GM13976 (cell line): ENCODE measurements at regions not wholly inside any gene's neighbourhood (a gene's known extent, or its start where the extent isn't known, plus 50 kb on each side); places are given as distances from the start of the nearest gene placed in this dataset.

Source experiments
- DNase-seq: peaks from one replicate; pipeline ENCODE4 v3.0.0; 2012; ENCODE audit warnings: low spot score
- in situ Hi-C: fragments of 300-500 bp; cut with MboI; formaldehyde crosslinking; loops from one replicate; pipeline ENCODE4 v1.12.0; 2022; ENCODE audit warnings: low sequenced_read_pairs, mixed read lengths, inconsistent platforms; ENCODE audit not compliant: unreplicated experiment
- TF ChIP-seq, protein P1 (sequence below): IDR thresholded peaks from 2 replicates; pipeline ENCODE4 v1.5.1; 2012; ENCODE audit warnings: borderline replicate concordance, mild to moderate bottlenecking; ENCODE audit not compliant: insufficient read depth; ENCODE audit errors: extremely low read depth, missing control alignments, control extremely low read depth

DNA sequence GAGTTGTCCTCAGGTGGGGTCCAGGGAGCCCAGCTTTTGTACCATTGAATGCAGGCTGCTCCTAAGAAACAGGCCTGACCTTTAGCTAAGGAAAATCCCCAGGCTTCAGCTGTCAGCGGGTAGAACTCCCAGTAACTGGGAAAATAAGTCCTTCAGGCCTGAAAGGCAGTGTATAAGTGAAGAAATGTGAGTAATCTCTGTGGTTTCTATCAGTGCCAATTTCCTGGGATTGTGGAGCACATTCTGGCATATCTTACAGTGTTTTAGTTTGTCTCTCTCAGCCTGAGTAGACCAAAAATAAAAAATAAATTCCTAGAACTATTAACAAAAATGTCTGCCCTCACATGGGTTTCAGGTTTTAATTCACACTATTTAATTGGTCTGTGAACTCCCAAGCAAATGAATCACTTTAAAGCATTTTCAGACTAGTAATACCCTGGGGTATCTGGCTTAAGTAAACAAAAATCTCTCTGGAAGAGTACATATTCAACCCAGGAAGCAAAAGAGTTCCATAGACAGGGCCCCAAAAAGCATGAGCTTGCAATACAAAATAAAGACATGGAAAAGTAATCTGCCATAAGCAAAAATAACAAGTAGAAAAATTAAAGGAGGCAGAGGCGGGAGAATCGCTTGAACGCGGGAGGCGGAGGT lies 566.2 kb upstream of the NOX3 start:
- no peak for DNase-seq
- in situ Hi-C loops: no loop called here
- TF ChIP-seq, protein P1, sequence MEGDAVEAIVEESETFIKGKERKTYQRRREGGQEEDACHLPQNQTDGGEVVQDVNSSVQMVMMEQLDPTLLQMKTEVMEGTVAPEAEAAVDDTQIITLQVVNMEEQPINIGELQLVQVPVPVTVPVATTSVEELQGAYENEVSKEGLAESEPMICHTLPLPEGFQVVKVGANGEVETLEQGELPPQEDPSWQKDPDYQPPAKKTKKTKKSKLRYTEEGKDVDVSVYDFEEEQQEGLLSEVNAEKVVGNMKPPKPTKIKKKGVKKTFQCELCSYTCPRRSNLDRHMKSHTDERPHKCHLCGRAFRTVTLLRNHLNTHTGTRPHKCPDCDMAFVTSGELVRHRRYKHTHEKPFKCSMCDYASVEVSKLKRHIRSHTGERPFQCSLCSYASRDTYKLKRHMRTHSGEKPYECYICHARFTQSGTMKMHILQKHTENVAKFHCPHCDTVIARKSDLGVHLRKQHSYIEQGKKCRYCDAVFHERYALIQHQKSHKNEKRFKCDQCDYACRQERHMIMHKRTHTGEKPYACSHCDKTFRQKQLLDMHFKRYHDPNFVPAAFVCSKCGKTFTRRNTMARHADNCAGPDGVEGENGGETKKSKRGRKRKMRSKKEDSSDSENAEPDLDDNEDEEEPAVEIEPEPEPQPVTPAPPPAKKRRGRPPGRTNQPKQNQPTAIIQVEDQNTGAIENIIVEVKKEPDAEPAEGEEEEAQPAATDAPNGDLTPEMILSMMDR: no peak

DNA sequence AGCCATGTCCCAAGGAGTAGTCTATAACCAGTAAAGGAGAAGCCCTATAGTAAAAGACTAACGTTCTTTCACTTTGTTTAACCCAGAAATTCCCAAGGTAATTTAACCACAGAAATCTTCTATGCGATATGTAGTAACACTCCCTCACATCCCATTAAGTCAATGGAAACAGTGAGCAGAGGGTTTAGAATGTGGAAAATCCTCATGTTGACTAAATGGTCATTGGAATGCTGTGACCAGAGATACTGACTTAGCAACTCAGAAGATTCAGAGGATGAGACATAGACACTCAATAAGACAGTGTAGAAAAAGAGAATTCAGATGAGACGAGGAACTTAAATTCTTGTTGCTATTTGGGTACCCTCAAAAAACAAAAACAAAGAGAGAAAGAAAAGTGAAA lies 562.2 kb upstream of the NOX3 start:
- TF ChIP-seq, protein P1: no peak
- no peak for DNase-seq
- in situ Hi-C loops: no loop called here

DNA sequence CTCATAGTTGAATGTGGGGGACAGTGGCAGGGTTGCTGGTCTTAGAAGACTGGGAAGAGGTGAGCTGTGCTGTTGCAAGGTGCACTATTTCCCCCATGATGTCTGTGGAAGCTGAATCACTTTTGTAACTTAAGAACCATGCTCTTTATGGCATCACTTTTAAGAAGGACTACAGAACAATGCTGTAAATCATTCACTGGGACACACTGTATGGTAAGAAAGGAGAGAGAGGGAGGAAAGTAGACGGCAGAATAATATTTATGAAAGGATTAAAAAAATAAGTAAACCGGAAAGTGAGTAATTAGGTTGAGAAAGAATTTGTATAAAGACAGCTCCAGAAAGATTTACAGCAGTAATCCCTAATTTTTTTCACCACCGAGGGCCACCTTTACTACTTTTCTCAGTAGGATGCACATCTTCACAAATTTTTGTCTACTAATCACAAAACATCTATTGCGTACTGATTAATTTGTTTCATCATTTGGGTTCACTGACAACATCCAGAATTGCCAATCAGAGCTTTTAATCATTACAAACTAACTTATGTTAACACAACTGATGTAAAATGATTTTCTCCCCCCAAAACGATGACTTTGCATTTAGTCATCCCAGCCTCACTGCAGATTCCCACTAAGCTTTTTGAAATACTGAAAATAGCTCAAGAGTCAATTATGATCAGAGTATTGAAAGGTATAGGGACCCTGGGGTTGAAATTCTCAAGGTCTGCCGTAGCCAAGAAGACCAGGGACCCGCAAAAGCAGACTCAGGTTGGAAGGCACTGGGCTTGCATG lies 560.7 kb upstream of the NOX3 start:
- TF ChIP-seq, protein P1: no peak
- no peak for DNase-seq
- in situ Hi-C loops: no loop called here

DNA sequence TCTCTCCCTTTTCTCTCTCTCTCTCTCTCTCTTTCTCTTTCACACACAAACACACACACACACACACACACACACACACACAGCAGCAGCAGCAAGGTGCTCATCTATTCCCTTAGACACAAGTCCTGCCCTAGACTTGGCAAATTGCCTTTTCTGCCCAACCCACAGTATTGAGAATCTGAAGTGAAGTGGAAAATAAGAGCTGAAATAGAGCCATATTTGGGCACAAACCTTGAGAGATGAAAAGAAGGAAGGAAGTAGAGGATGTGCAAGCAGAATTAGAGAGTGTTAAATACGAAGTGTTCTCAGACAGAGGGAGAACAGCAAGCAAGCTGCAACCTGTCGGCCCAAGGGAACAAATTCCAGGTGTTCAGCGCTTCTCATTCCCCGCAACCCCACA lies 557.5 kb upstream of the NOX3 start:
- TF ChIP-seq, protein P1: no peak
- in situ Hi-C loops: no loop called here
- no peak for DNase-seq

DNA sequence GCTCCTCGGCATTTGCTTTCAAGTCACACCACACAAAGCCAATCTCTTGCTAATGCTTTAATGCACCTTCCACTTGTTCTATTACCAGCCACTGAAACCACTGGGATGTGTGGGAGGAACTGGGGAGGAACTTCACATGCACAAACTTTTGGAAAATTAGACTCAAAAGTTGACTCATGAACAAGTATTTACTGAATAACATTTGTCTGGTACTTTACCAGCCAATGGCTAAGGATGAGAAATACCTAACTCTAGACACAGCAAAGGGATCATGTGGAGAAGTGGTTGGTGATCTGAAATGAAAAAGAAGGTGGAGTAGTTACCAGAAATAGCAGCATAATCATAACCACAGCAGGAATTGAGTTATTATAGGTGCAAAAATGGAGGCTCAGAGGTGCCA lies 554.0 kb upstream of the NOX3 start:
- DNase-seq: no peak
- in situ Hi-C loops: no loop called here
- TF ChIP-seq, protein P1: no peak

DNA sequence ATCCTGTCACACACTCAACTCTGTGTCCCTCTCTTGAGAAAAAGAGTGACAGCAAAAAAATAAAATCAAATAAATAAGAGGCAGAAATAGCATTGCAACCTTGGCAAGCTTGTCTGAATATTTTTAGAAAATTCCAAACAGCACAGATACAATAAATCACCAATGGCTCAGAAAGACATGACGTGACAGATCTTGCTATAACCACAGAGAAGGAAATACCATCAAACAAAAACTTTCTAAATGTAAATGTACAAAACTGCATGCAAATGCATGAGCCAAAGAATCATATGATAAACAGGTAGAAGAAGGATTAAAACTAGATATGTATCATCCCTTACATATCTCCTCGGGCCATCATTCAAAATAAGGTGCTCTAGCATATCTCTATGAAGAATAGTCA lies 549.2 kb upstream of the NOX3 start:
- in situ Hi-C loops: no loop called here
- TF ChIP-seq, protein P1: no peak
- DNase-seq: no peak
